Body of pancreas (tissue), 4 donors: ENCODE measurements at regions not wholly inside any gene's neighbourhood (a gene's known extent, or its start where the extent isn't known, plus 50 kb on each side); places are given as distances from the start of the nearest gene placed in this dataset.

Experiments
- ATAC-seq: fragments of 150-250 bp; one replicate; pipeline ENCODE4 v1.9.1; 2016
- DNase-seq, 4 donors: peaks; one replicate each; pipeline ENCODE4 v3.0.0-alpha.2; 2019
- H3K27ac ChIP-seq, 4 donors: fragments of 200-600 bp; sonication (generic); 1 replicate in 3 of 4; 2 replicates in 1 of 4; pipeline versions ENCODE4 v1.5.1 to v1.6.1; 2016 to 2019; ENCODE audit warnings: mild to moderate bottlenecking in 1 of 4, mixed read lengths in 1 of 4, moderate library complexity in 1 of 4
- H3K27me3 ChIP-seq, 2 donors: fragments of 200-600 bp; sonication (generic); one replicate each; pipeline ENCODE4 v1.6.0; 2016; ENCODE audit warnings: mild to moderate bottlenecking in 1 of 2
- H3K36me3 ChIP-seq, 2 donors: fragments of 200-600 bp; sonication (generic); replicated peaks in 1 of 2; 2 replicates each; pipeline ENCODE4 v1.5.1; 2016; ENCODE audit warnings: low read depth in 2 of 2; ENCODE audit not compliant: insufficient read depth in 1 of 2
- H3K4me1 ChIP-seq: fragments of 200-600 bp; sonication (generic); one replicate; pipeline ENCODE4 v1.6.0; 2016
- H3K4me3 ChIP-seq, 2 donors: fragments of 200-600 bp; sonication (generic); 1 replicate in 1 of 2; 2 replicates in 1 of 2; pipeline ENCODE4 v1.5.1; 2016 to 2019
- H3K9me3 ChIP-seq, 3 donors: fragments of 200-600 bp; sonication (generic); 1 replicate in 2 of 3; 2 replicates in 1 of 3; pipeline ENCODE4 v1.5.1; 2016
- POLR2A ChIP-seq, 3 donors: fragments of 450-650 bp; IDR thresholded peaks; one replicate each; pipeline ENCODE4 v1.6.1; 2016; ENCODE audit warnings: antibody characterized with exemption in 3 of 3, mild to moderate bottlenecking in 2 of 3
- WGBS, 2 donors: methylation state at CpG; one replicate each; pipeline ENCODE4 v1.1.5; 2017; 5-methylcytosine and 5-hydroxymethylcytosine counted together
- intact Hi-C: fragments of 100-400 bp; cut with DNase I; formaldehyde crosslinking; loops from one replicate; pipeline ENCODE4 v1.15.1; 2023
- TF ChIP-seq, protein P1 (sequence below), 7 experiments: fragments of 450-650 bp in 4 of 7; fragments of 200-600 bp in 3 of 7; sonication (generic) in 3 of 7; IDR thresholded peaks; one replicate each; pipeline ENCODE4 v1.5.1; 2016 to 2019; ENCODE audit warnings: antibody characterized with exemption in 7 of 7

DNA sequence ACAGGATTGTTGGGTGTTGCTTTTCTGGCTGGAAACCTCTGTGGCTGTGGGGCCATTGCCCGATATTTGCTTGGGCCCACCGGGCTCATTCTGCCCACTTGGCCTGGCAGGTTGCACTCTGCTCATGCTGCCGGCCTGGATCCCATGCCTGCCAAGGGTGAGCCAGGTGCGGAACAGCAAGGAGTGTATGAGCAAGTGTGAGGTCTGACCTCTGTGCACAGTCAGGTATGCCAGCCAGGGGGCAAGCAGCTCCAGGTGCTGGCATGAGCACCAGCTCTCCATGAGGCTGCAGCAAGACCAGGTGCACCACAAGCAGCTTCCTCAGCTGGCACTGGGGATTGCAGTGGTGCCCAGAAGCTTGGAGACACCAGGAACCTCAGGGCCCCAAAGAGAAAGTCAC lies 65.4 kb upstream of the KIF5B start:
- 88 to 92% methylated on average over 2 to 4 of the region's 4 CpGs for WGBS, 2 donors
- TF ChIP-seq, protein P1, sequence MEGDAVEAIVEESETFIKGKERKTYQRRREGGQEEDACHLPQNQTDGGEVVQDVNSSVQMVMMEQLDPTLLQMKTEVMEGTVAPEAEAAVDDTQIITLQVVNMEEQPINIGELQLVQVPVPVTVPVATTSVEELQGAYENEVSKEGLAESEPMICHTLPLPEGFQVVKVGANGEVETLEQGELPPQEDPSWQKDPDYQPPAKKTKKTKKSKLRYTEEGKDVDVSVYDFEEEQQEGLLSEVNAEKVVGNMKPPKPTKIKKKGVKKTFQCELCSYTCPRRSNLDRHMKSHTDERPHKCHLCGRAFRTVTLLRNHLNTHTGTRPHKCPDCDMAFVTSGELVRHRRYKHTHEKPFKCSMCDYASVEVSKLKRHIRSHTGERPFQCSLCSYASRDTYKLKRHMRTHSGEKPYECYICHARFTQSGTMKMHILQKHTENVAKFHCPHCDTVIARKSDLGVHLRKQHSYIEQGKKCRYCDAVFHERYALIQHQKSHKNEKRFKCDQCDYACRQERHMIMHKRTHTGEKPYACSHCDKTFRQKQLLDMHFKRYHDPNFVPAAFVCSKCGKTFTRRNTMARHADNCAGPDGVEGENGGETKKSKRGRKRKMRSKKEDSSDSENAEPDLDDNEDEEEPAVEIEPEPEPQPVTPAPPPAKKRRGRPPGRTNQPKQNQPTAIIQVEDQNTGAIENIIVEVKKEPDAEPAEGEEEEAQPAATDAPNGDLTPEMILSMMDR (IDR thresholded peaks at IDR 0.05) = no peak
- TF ChIP-seq POLR2A (IDR thresholded peaks at IDR 0.05) = no peak
- H3K36me3 ChIP-seq = no peaks in the 10 kb centered on the region

DNA sequence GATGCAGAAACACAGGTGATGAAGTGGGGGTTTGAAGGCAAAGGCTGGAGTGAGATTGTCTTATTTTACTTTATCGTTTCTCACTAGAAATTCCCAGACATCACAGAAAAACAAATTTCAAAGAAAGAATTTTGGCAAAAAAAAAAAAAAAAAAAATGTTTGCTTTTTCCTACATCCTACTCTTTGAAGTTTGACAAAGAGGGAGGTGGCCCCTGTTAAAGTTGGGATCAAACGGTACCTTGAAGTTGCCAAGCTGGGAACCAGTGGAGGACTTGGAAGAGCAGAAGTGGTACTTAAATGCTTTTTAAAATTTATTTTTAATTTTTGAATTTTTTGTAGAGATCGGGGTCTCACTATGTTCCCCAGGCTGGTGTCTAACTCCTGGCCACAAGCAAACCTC lies 63.9 kb upstream of the KIF5B start:
- Histone ChIP-seq H3K36me3 (no peaks in the 10 kb centered on the region), H3K27me3 (no peaks in the 10 kb centered on the region), H3K4me1 (no peaks in the 10 kb centered on the region), H3K4me3 (no peak overlapping the region), H3K9me3 (no peaks in the 10 kb centered on the region), H3K27ac (no peak overlapping the region)
- 68 to 77% methylated on average over 3 of the region's 3 CpGs for WGBS, 2 donors
- TF ChIP-seq, protein P1 (IDR thresholded peaks at IDR 0.05) = no peak
- no peak for TF ChIP-seq POLR2A (IDR thresholded peaks at IDR 0.05)
- ATAC-seq = no peak
- DNase-seq = no peak
- intact Hi-C loops = no loop called here

More for the DNA sequence above, 65.4 kb upstream of the KIF5B start:
- no peak overlapping the region for H3K27ac ChIP-seq
- ATAC-seq (no peak), DNase-seq (no peak)
- intact Hi-C loops = no loop called here
- no peaks in the 10 kb centered on the region for H3K9me3 ChIP-seq
- no peak overlapping the region for H3K4me3 ChIP-seq
- H3K4me1 ChIP-seq = no peaks in the 10 kb centered on the region
- H3K27me3 ChIP-seq = no peaks in the 10 kb centered on the region

DNA sequence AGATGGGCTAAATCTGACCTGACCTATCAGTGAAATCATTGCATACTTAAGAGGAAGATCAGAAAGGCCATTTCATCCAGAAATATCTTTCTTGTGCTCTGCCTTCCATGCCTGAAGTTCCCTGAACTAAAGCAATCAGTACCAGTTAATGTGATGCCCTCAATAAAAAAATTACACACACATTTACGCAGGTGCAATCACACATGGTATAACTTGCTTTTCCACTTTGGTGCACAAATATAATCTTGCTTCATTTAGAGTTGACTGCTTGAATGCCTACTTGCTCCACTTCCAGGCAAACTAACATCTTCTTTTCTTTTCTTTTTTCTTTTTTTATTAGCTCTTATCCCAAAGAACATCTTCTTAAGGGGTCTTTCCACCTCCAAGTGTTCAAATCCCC lies 58.3 kb upstream of the KIF5B start:
- intact Hi-C loops = no loop called here
- TF ChIP-seq, protein P1 (IDR thresholded peaks at IDR 0.05) = no peak
- TF ChIP-seq POLR2A (IDR thresholded peaks at IDR 0.05) = no peak
- no peak overlapping the region for H3K27ac ChIP-seq
- no peaks in the 10 kb centered on the region for H3K36me3 ChIP-seq
- H3K9me3 ChIP-seq = no peaks in the 10 kb centered on the region
- ATAC-seq (no peak), DNase-seq (no peak)
- no peaks in the 10 kb centered on the region for H3K27me3 ChIP-seq
- 0 to 44% methylated on average over 1 of the region's 1 CpG for WGBS, 2 donors
- H3K4me3 ChIP-seq = no peak overlapping the region
- peaks cover 6% of the 10 kb centered on the region for H3K4me1 ChIP-seq

DNA sequence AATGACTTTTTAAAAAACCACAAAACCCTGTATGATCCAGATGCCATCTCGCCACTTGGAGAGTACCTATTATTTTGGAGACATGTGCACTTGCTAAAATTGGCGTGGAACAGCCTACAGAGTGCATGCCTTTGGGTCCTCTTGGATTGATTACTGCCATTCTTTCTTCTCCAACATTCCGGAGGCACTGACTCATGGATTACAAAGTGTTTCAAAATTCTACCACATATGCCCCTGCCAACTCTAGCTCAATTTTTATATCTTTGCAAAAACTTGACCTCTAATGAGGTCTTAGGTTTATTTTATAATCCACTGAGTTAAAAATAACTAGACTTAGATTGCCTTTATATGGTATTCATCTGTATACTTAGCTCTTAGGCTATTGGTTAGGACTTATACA lies 55.8 kb upstream of the KIF5B start:
- no peaks in the 10 kb centered on the region for H3K27me3 ChIP-seq
- peaks cover 6% of the 10 kb centered on the region for H3K4me1 ChIP-seq
- no peak overlapping the region for H3K27ac ChIP-seq
- H3K4me3 ChIP-seq = no peak overlapping the region
- H3K36me3 ChIP-seq = no peaks in the 10 kb centered on the region
- TF ChIP-seq, protein P1 (IDR thresholded peaks at IDR 0.05) = no peak
- TF ChIP-seq POLR2A (IDR thresholded peaks at IDR 0.05) = no peak
- 31 to 50% methylated on average over 3 of the region's 3 CpGs for WGBS, 2 donors
- no peak for DNase-seq
- intact Hi-C loops = no loop called here
- ATAC-seq = peak; percentile 38
- H3K9me3 ChIP-seq = no peaks in the 10 kb centered on the region

DNA sequence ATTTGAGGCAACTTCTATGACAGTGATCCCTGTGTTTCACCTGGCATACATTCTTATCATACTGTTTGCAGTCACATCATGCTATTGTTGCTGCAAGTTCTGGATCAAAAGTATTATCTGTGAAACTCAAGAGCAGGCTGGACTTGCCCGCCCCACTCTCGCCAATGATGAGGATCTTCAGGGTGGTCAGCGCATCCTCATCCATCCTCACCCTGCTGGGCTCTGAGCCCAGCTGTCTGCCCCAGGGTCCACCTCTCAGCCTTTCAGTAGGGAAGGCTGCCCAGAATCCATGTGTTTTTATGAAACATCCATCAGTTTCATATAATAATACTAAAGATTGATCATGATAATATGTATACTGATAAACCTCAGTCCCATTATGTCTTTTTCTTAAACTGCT lies 55.4 kb upstream of the KIF5B start:
- H3K27me3 ChIP-seq = no peaks in the 10 kb centered on the region
- ATAC-seq (no peak), DNase-seq (no peak)
- no peak overlapping the region for H3K27ac ChIP-seq
- no peaks in the 10 kb centered on the region for H3K9me3 ChIP-seq
- 86 to 93% methylated on average over 3 of the region's 3 CpGs for WGBS, 2 donors
- H3K4me3 ChIP-seq = no peak overlapping the region
- H3K4me1 ChIP-seq = peaks cover 6% of the 10 kb centered on the region
- TF ChIP-seq, protein P1 (IDR thresholded peaks at IDR 0.05) = no peak
- TF ChIP-seq POLR2A (IDR thresholded peaks at IDR 0.05) = no peak
- H3K36me3 ChIP-seq = no peaks in the 10 kb centered on the region
- intact Hi-C loops = no loop called here
